ENCODE measurements at regions not wholly inside any gene's neighbourhood (a gene's known extent, or its start where the extent isn't known, plus 50 kb on each side); places are given as distances from the start of the nearest gene placed in this dataset.

GRCh38 chr5:136766456-136766855, 401.1 kb upstream of the TRPC7 start:
- Histone ChIP-seq H3K9me2 (replicated peaks; ENCODE audit: control insufficient read depth, low read length) (no peaks in the 10 kb centered on the region), H3K4me1 (ENCODE audit: control insufficient read depth, low read length) (no peaks in the 10 kb centered on the region), H3K27me3 (ENCODE audit: control insufficient read depth, low read length) (no peaks in the 10 kb centered on the region), H3K36me3 (ENCODE audit: control insufficient read depth, low read length) (no peaks in the 10 kb centered on the region), H4K20me1 (ENCODE audit: control insufficient read depth, insufficient read depth, low read depth, low read length) (no peaks in the 10 kb centered on the region), H3K4me2 (ENCODE audit: low read length) (no peak overlapping the region), H3K9me3 (ENCODE audit: control insufficient read depth, insufficient read depth, low read length) (no peaks in the 10 kb centered on the region), H3F3A (ENCODE audit: control insufficient read depth, insufficient read depth) (no peaks in the 10 kb centered on the region), H3K79me2 (ENCODE audit: control insufficient read depth, low read length) (no peaks in the 10 kb centered on the region), H3K4me3 (ENCODE audit: low read length) (no peak overlapping the region), H3K27ac (ENCODE audit: low read depth, low read length) (no peak overlapping the region)
- no peak for TF ChIP-seq EZH2phosphoT487 (IDR thresholded peaks at IDR 0.05; ENCODE audit: borderline replicate concordance, low read length)
- no peak for TF ChIP-seq CTCF (IDR thresholded peaks at IDR 0.05; ENCODE audit: low read depth, low read length, poor library complexity, severe bottlenecking)

DNA sequence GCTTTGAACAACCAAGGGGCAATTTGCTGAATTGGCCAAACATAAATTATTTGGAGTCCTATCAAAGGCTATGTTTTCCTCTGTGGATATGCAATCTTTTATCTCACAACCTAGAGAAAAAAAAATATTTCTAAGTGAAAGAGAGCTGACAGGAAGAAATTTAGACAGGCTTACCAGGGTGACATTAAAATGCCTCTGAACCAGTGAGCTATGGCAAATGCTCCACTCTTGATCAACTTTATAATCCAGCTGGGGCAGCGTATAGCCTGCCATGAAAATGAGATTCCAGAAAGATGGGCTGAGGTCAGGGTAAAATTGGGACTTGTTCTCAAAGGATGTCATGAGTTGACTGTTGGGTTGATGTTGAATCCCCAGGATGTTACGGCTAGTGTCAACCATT, 399.3 kb upstream of the TRPC7 start:
- H3K27me3 ChIP-seq (ENCODE audit: control insufficient read depth, low read length): no peaks in the 10 kb centered on the region

GRCh38 chr5:136763548-136763947, 398.2 kb upstream of the TRPC7 start:
- TF ChIP-seq CTCF (IDR thresholded peaks at IDR 0.05; ENCODE audit: low read depth, low read length, poor library complexity, severe bottlenecking) (no peak), EZH2phosphoT487 (IDR thresholded peaks at IDR 0.05; ENCODE audit: borderline replicate concordance, low read length) (no peak)
- Histone ChIP-seq H3K27ac (ENCODE audit: low read depth, low read length) (no peak overlapping the region), H3F3A (ENCODE audit: control insufficient read depth, insufficient read depth) (no peaks in the 10 kb centered on the region), H3K36me3 (ENCODE audit: control insufficient read depth, low read length) (no peaks in the 10 kb centered on the region), H3K79me2 (ENCODE audit: control insufficient read depth, low read length) (no peaks in the 10 kb centered on the region), H3K4me2 (ENCODE audit: low read length) (no peak overlapping the region), H3K4me3 (ENCODE audit: low read length) (no peak overlapping the region), H3K27me3 (ENCODE audit: control insufficient read depth, low read length) (no peaks in the 10 kb centered on the region), H4K20me1 (ENCODE audit: control insufficient read depth, insufficient read depth, low read depth, low read length) (no peaks in the 10 kb centered on the region), H3K9me3 (ENCODE audit: control insufficient read depth, insufficient read depth, low read length) (no peaks in the 10 kb centered on the region), H3K9me2 (replicated peaks; ENCODE audit: control insufficient read depth, low read length) (no peaks in the 10 kb centered on the region), H3K4me1 (ENCODE audit: control insufficient read depth, low read length) (no peaks in the 10 kb centered on the region)

More for the DNA sequence above, 399.3 kb upstream of the TRPC7 start:
- no peaks in the 10 kb centered on the region for H4K20me1 ChIP-seq (ENCODE audit: control insufficient read depth, insufficient read depth, low read depth, low read length)
- TF ChIP-seq CTCF (IDR thresholded peaks at IDR 0.05; ENCODE audit: low read depth, low read length, poor library complexity, severe bottlenecking): no peak
- no peak for TF ChIP-seq EZH2phosphoT487 (IDR thresholded peaks at IDR 0.05; ENCODE audit: borderline replicate concordance, low read length)
- no peaks in the 10 kb centered on the region for H3K36me3 ChIP-seq (ENCODE audit: control insufficient read depth, low read length)
- no peaks in the 10 kb centered on the region for H3K9me3 ChIP-seq (ENCODE audit: control insufficient read depth, insufficient read depth, low read length)
- no peak overlapping the region for H3K4me2 ChIP-seq (ENCODE audit: low read length)
- H3K27ac ChIP-seq (ENCODE audit: low read depth, low read length): no peak overlapping the region
- no peaks in the 10 kb centered on the region for H3K4me1 ChIP-seq (ENCODE audit: control insufficient read depth, low read length)
- H3K79me2 ChIP-seq (ENCODE audit: control insufficient read depth, low read length): no peaks in the 10 kb centered on the region
- no peaks in the 10 kb centered on the region for H3F3A ChIP-seq (ENCODE audit: control insufficient read depth, insufficient read depth)
- H3K4me3 ChIP-seq (ENCODE audit: low read length): no peak overlapping the region
- H3K9me2 ChIP-seq (replicated peaks; ENCODE audit: control insufficient read depth, low read length): no peaks in the 10 kb centered on the region

- H3K4me3 ChIP-seq (ENCODE audit: low read length): no peak overlapping the region
- TF ChIP-seq CTCF (IDR thresholded peaks at IDR 0.05; ENCODE audit: low read depth, low read length, poor library complexity, severe bottlenecking): no peak
- no peak for TF ChIP-seq EZH2phosphoT487 (IDR thresholded peaks at IDR 0.05; ENCODE audit: borderline replicate concordance, low read length)
- no peaks in the 10 kb centered on the region for H3K9me3 ChIP-seq (ENCODE audit: control insufficient read depth, insufficient read depth, low read length)
- no peaks in the 10 kb centered on the region for H3K79me2 ChIP-seq (ENCODE audit: control insufficient read depth, low read length)
- H3F3A ChIP-seq (ENCODE audit: control insufficient read depth, insufficient read depth): no peaks in the 10 kb centered on the region
- no peaks in the 10 kb centered on the region for H4K20me1 ChIP-seq (ENCODE audit: control insufficient read depth, insufficient read depth, low read depth, low read length)
- no peaks in the 10 kb centered on the region for H3K36me3 ChIP-seq (ENCODE audit: control insufficient read depth, low read length)
- no peak overlapping the region for H3K27ac ChIP-seq (ENCODE audit: low read depth, low read length)
- H3K27me3 ChIP-seq (ENCODE audit: control insufficient read depth, low read length): no peaks in the 10 kb centered on the region
- H3K4me1 ChIP-seq (ENCODE audit: control insufficient read depth, low read length): no peaks in the 10 kb centered on the region
- no peaks in the 10 kb centered on the region for H3K9me2 ChIP-seq (replicated peaks; ENCODE audit: control insufficient read depth, low read length)
- no peak overlapping the region for H3K4me2 ChIP-seq (ENCODE audit: low read length)
These were observed 388.9 kb upstream of the TRPC7 start for GRCh38 chr5:136754216-136754615.

Data from DOHH2 (cell line).